OCI-LY3 (cell line): ENCODE measurements at regions not wholly inside any gene's neighbourhood (a gene's known extent, or its start where the extent isn't known, plus 50 kb on each side); places are given as distances from the start of the nearest gene placed in this dataset.

ENCODE experiments used
- EZH2phosphoT487 ChIP-seq: fragments of 200-600 bp; shearing (Covaris generic); IDR thresholded peaks from 2 replicates; pipeline ENCODE4 v1.6.1; 2018; ENCODE audit warnings: antibody characterized with exemption, mixed run types, low read depth
- TF ChIP-seq, protein P1 (sequence below): fragments of 200-600, 300-600 bp; sonication (generic); IDR thresholded peaks from 2 replicates; pipeline ENCODE4 v1.5.1; 2014; ENCODE audit warnings: antibody characterized with exemption, low read length, low read depth

DNA sequence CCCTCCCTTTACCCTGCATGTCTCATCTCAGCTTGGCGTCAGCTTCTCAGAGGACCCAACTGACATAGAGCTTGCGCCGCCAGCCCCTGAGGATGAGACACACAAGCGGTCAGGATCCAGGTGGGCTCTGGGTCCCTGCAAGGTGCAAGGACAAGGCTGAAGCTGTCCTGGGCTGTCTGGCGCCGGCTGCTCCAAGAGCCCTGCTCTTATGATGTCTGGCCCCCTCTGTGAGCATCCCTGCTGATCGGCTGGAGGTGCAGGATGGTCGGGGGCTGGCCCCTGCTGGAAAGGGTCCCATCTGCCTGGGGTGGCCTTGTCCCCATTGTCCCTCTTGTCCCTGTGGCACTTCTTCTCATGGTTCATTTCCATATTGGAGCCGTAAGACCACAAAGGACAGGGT is 479.0 kb downstream of the NPHP4 start:
- TF ChIP-seq, protein P1, sequence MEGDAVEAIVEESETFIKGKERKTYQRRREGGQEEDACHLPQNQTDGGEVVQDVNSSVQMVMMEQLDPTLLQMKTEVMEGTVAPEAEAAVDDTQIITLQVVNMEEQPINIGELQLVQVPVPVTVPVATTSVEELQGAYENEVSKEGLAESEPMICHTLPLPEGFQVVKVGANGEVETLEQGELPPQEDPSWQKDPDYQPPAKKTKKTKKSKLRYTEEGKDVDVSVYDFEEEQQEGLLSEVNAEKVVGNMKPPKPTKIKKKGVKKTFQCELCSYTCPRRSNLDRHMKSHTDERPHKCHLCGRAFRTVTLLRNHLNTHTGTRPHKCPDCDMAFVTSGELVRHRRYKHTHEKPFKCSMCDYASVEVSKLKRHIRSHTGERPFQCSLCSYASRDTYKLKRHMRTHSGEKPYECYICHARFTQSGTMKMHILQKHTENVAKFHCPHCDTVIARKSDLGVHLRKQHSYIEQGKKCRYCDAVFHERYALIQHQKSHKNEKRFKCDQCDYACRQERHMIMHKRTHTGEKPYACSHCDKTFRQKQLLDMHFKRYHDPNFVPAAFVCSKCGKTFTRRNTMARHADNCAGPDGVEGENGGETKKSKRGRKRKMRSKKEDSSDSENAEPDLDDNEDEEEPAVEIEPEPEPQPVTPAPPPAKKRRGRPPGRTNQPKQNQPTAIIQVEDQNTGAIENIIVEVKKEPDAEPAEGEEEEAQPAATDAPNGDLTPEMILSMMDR: no peak
- TF ChIP-seq EZH2phosphoT487: no peak
